ENCODE measurements at regions not wholly inside any gene's neighbourhood (a gene's known extent, or its start where the extent isn't known, plus 50 kb on each side); places are given as distances from the start of the nearest gene placed in this dataset.
"Not testable (repeated sequence)": the region's sequence is repeated elsewhere in the genome, so short reads cannot be mapped to it uniquely, and the experiment has no call there.

DNA sequence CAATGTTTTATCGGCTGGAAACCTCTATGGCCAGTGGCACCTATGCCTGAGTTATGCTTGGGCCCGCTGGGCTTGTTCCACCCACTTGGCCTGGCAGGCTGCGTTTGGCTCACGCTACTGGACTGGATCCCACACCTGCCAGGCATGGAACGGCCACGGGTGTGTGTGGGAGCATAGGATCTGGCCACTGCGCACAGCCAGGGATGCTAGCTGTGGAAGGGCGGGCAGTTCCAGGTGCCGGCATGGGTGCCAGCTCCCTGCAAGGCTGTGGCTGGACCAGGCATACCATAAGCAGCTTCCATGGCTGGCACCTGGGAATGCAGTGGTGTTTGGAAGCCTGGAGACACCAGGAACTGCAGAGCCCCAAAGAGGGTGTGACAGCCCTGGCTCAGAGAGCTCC, 1063.9 kb upstream of the ACO1 start:
- H3K36me3 Mint-ChIP-seq, result no peaks in the 10 kb centered on the region
- ATAC-seq (no peak), DNase-seq (no peak)
- no peak overlapping the region for H3K4me3 Mint-ChIP-seq
- POLR2A ChIA-PET, result no interaction called here
- H3K9me3 Mint-ChIP-seq, result peaks cover 0 to 2% (median 0%) of the 10 kb centered on the region in 9 donors
- H3K27ac Mint-ChIP-seq, result no peak overlapping the region
- no peaks in the 10 kb centered on the region for H3K27me3 Mint-ChIP-seq
- peaks cover 11 to 31% (median 28%) of the 10 kb centered on the region in 4 donors for H3K4me1 Mint-ChIP-seq

DNA sequence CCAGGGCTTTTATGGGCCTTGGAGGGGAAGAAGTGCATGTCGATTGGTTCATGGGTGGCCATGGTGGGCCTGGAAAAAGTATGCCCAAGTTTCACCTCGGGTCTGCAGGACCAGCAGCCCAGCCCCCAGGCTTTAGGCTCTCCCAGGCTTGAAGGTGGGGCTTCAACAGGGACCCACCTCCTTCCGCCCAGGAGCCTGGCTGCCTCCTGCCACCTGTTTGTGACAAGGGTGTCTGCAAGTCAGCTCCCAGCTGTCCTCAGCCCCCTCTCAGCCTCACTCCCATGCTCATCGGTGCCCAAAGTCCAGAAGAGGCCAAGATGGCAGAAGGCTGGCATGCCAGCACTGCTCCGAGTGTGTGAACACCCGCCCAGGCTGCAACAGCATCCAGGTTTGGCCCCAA, 1063.2 kb upstream of the ACO1 start:
- H3K4me3 Mint-ChIP-seq, result no peak overlapping the region
- peaks cover 0 to 2% (median 0%) of the 10 kb centered on the region in 9 donors for H3K9me3 Mint-ChIP-seq
- POLR2A ChIA-PET, result interaction anchor here (1.2 kb wide), 1 partner anchor 11 kb away, joined by 3 read pairs; no protein-coding TSS in a partner anchor
- ATAC-seq, result no peak
- peaks cover 13 to 35% (median 32%) of the 10 kb centered on the region in 4 donors for H3K4me1 Mint-ChIP-seq
- H3K36me3 Mint-ChIP-seq, result no peaks in the 10 kb centered on the region
- H3K27me3 Mint-ChIP-seq, result no peaks in the 10 kb centered on the region
- no peak overlapping the region for H3K27ac Mint-ChIP-seq
- no peak for DNase-seq

DNA sequence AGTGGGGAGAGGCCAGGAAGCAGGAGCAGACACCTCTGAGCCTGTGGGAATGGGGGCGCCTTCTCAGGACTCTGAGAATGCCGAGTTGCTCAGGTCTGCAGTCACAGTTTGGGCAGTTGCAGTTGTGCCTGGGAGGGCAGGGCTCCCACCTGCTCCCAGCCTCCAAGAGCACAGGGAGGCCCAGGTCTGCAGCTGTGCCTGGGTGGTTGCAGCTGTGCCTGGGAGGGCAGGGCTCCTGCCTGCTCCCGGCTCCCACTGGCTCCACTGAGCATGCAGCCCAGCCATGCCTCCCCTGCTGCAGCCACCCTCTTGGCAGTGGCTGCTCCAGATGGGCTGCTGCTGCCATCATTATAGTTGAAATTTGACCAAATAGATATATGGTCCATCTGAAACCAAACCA, 1062.8 kb upstream of the ACO1 start:
- ATAC-seq, result no peak
- Mint-ChIP-seq H3K36me3 (peaks cover 0 to 3% (median 0%) of the 10 kb centered on the region in 3 donors), H3K27ac (peak overlapping the region in 2 of 10 donors; percentile 13 to 32), H3K4me3 (no peak overlapping the region), H3K9me3 (peaks cover 0 to 5% (median 0%) of the 10 kb centered on the region in 9 donors), H3K4me1 (peaks cover 17 to 39% (median 36%) of the 10 kb centered on the region in 4 donors), H3K27me3 (no peaks in the 10 kb centered on the region)
- DNase-seq, result no peak
- POLR2A ChIA-PET, result interaction anchor here (1.2 kb wide), 1 partner anchor 12 kb away, joined by 3 read pairs; no protein-coding TSS in a partner anchor

DNA sequence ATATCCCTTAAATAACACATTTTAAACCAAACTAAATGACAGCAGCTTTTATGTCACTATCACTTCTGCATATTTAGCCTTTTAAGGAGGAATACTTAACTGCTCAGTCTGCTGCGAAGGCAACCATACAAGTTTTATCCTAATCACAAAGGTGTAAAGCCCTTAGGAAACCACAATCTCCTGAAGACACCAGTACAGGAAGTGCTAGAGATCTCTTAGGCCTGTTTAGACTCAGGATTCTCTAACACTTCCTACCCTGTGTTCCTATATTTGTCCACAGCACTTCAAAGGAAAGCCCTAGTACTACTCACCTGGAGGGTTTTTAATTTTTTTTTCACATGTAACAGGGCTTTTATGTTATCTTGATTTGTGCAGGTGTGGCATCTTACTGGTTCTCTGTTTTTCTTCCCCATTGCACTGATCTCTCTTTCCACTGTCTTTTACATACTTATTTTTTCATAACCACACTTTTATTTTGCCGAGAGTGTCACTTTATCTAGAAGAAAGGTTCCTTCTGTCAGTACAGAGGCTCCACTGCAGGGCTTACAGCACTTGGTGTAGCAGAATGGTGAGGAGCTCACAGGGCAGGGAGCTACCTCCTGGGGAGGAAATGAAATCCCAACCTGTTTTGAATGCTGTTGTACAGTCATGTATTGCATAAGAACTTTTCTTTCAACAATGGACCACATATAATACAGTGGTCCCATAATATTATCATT, 1060.6 kb upstream of the ACO1 start:
- POLR2A ChIA-PET, result interaction anchor here (0.9 to 1.9 kb wide), 5 partner anchors 9 to 23 kb away, joined by 3 to 11 read pairs (median 5); no protein-coding TSS in a partner anchor
- H3K4me3 Mint-ChIP-seq, result peak overlapping the region; percentile 4 to 72 (median 58)

DNA sequence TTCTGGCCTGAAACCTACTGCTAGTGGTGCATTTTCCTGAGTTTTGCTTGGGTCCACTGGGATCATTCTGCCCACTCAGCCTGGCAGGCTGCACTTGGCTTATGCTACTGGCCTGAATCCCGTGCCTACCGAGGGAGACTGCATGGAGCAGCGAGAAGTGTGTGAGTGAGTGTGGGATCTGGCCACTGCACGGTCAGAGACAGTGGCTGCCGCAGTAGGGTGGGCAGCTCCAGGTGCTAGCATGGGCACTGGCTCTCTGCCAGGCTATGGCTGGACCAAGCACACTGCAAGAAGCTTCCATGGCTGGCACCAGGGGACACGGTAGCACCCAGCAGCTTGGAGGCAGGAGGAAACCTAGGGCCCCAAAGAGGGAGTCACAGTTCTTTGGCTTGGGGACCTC, 1058.7 kb upstream of the ACO1 start:
- Mint-ChIP-seq H3K4me1 (peaks cover 25 to 46% (median 39%) of the 10 kb centered on the region in 4 donors), H3K4me3 (no peak overlapping the region), H3K27ac (peak overlapping the region in 9 of 10 donors; percentile 40 to 95 (median 74)), H3K27me3 (no peaks in the 10 kb centered on the region), H3K9me3 (peaks cover 0 to 21% (median 0%) of the 10 kb centered on the region in 9 donors), H3K36me3 (peaks cover 0 to 3% (median 0%) of the 10 kb centered on the region in 3 donors)
- DNase-seq (no peak), ATAC-seq (no peak)
- POLR2A ChIA-PET, result no interaction called here

More for the DNA sequence above, 1060.6 kb upstream of the ACO1 start:
- DNase-seq (peak in 3 of 10 donors; percentile 37 to 62 (median 48)), ATAC-seq (peak; percentile 79 to 84)
- peaks cover 25 to 46% (median 39%) of the 10 kb centered on the region in 4 donors for H3K4me1 Mint-ChIP-seq
- peaks cover 0 to 3% (median 0%) of the 10 kb centered on the region in 3 donors for H3K36me3 Mint-ChIP-seq
- H3K27ac Mint-ChIP-seq, result peak overlapping the region; percentile 72 to 95 (median 86)
- peaks cover 0 to 21% (median 0%) of the 10 kb centered on the region in 9 donors for H3K9me3 Mint-ChIP-seq
- no peaks in the 10 kb centered on the region for H3K27me3 Mint-ChIP-seq

DNA sequence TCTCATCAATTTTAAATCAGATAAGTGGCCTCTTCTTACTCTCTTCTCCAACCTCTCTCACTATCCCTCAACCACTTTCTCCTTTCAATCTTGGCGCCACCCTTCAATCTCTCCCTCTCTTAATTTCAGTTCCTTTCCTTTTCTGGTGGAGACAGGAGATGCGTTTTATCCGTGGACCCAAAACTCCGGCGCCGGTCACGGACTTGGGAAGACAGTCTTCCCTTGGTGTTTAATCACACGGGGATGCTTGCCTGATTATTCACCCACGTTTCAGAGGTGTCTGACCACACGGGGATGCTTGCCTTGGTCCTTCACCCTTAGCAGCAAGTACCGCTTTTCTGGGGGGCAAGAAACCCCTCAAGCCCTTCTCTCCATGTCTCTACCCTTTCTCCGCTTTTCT, 1057.6 kb upstream of the ACO1 start:
- DNase-seq, POLR2A ChIA-PET, ATAC-seq, H3K36me3 Mint-ChIP-seq, H3K27me3 Mint-ChIP-seq: not testable (repeated sequence)
- Mint-ChIP-seq H3K4me1 (peaks cover 25 to 43% (median 39%) of the 10 kb centered on the region in 4 donors), H3K27ac (peak overlapping the region in 9 of 10 donors; percentile 8 to 91 (median 63)), H3K9me3 (peaks cover 0 to 21% (median 0%) of the 10 kb centered on the region in 9 donors), H3K4me3 (peak overlapping the region in 1 of 10 donors; percentile 8)

DNA sequence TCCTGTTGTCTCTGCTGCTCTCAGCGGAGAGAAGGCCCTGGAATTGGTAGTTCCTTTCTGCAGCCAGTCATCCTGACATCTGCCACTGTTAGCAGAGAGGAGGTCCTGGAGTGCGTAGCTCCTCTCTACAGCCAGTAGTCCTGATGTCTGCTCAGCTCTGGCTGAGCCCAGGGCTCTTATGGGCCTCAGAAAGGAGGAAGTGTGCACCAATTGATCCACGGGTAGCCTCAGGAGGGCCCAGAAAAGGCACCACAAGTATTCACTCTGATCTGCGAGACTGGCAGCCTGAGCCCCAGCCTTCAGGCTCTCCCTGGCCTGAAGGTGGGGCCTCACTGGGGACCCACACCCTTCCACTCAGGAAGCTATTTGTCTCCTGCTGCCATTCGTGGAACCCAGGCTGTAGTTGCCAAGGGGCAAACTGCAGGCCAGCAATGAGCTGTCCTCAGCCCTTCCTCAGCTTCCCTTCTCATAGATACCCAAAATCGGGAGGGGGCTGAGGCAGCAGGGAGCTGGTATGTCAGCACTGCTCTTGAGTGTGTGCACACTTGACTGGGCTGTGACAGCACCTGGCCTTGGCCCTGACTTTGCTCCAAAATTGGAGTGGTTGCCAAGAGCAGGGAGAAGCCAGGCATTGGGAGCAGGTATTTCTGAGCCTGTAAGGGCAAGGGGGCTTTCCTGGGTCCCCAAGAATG, 1049.5 kb upstream of the ACO1 start:
- H3K27me3 Mint-ChIP-seq, result no peaks in the 10 kb centered on the region
- H3K9me3 Mint-ChIP-seq, result peaks cover 0 to 8% (median 3%) of the 10 kb centered on the region in 9 donors
- POLR2A ChIA-PET, result interaction anchor here (0.6 to 2.6 kb wide), 3 partner anchors 10 to 114 kb away, joined by 4 to 18 read pairs (median 6); no protein-coding TSS in a partner anchor
- H3K4me1 Mint-ChIP-seq, result peaks cover 10 to 29% (median 21%) of the 10 kb centered on the region in 4 donors
- no peak for DNase-seq
- no peak for ATAC-seq
- H3K4me3 Mint-ChIP-seq, result peak overlapping the region in 1 of 10 donors; percentile 48
- H3K36me3 Mint-ChIP-seq, result peaks cover 0 to 7% (median 5%) of the 10 kb centered on the region in 3 donors
- peak overlapping the region in 6 of 10 donors; percentile 54 to 93 (median 84) for H3K27ac Mint-ChIP-seq

DNA sequence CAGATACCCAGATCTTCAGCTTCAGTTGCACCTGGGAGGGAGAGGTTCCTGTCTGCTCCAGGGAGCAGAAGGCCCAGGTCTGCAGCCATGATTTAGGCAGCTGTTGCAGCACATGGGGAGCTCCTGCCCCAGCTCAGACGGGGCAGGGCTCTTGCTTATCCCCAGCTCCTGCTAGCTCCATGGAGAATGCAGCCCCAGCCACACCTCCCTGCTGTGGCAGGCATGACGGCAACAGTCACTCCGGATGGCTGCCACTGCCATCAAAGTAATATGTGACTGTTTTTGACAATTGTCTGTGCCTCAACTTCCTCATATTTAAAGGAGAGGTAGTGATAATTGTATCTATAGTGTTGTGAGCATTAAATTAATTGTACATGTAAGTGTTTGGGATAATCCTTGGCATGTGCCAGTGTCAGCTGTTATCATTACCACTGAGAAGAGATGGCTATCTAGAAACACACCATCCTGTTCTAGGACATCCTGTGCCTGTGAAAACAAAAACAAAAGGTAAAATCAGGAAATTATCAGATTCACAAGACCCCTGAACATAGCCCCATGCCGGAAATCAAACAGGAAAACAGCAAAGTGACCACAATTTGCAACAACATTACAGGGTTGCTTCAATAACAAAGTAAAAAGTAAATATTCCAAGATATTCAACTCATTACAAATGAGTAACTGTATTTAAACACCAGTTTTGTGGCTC, 1048.8 kb upstream of the ACO1 start:
- Mint-ChIP-seq H3K4me1 (peaks cover 10 to 29% (median 21%) of the 10 kb centered on the region in 4 donors), H3K9me3 (peaks cover 0 to 8% (median 3%) of the 10 kb centered on the region in 9 donors), H3K27me3 (no peaks in the 10 kb centered on the region), H3K36me3 (peaks cover 0 to 7% (median 5%) of the 10 kb centered on the region in 3 donors), H3K4me3 (peak overlapping the region in 9 of 10 donors; percentile 12 to 72 (median 48)), H3K27ac (peak overlapping the region in 7 of 10 donors; percentile 69 to 93 (median 85))
- DNase-seq (peak in 3 of 10 donors; percentile 6 to 44 (median 34)), ATAC-seq (peak; percentile 33 to 61)
- POLR2A ChIA-PET, result interaction anchor here (0.6 to 2.6 kb wide), 3 partner anchors 11 to 113 kb away, joined by 4 to 18 read pairs (median 6); no protein-coding TSS in a partner anchor

DNA sequence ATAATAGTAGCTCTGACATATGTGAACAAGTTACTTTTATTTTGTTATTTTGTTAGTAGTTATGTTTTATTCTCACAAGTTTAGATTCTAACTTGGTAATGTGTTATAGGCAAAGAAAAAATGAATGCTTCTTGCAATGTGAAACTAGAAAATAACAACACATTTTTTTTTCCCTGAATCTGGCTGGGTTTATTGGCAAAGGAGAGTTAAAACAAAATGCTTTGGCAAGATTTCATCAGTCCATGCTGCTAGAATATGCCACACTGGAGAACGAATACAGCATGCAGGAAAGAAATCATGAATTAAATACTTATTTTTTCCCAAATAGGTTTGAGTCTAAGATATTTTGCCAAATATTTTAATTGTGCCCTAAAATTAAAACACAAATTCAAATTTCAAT, 1048.1 kb upstream of the ACO1 start:
- H3K9me3 Mint-ChIP-seq, result peaks cover 0 to 8% (median 3%) of the 10 kb centered on the region in 9 donors
- DNase-seq (no peak), ATAC-seq (peak in 1 of 2 donors; percentile 29)
- peaks cover 0 to 7% (median 5%) of the 10 kb centered on the region in 3 donors for H3K36me3 Mint-ChIP-seq
- POLR2A ChIA-PET, result interaction anchor here (2.6 kb wide), 1 partner anchor 10 kb away, joined by 18 read pairs; no protein-coding TSS in a partner anchor
- H3K27ac Mint-ChIP-seq, result peak overlapping the region in 7 of 10 donors; percentile 51 to 93 (median 85)
- peak overlapping the region in 8 of 10 donors; percentile 21 to 54 (median 40) for H3K4me3 Mint-ChIP-seq
- H3K4me1 Mint-ChIP-seq, result peaks cover 10 to 29% (median 21%) of the 10 kb centered on the region in 4 donors
- no peaks in the 10 kb centered on the region for H3K27me3 Mint-ChIP-seq

DNA sequence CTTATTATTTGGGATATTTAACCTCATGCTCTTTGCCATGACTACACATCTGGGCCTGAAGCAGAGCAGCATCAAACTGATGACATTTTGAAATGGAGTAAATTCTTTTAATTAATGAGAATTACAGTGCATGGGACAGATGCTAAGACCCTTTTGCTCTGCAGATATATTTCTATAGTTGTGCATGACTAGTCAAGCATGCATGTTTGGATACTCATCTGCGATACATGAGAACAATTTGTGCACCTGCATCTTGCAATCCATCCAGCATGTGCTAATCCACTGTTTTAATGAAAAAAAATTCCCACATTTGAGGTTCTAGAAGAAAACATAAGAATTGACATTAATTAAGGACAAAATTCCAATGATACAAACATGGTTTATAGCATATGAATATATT, 1047.6 kb upstream of the ACO1 start:
- Mint-ChIP-seq H3K27ac (peak overlapping the region in 5 of 10 donors; percentile 31 to 93 (median 85)), H3K27me3 (no peaks in the 10 kb centered on the region), H3K9me3 (peaks cover 0 to 8% (median 3%) of the 10 kb centered on the region in 9 donors), H3K4me3 (peak overlapping the region in 1 of 10 donors; percentile 52), H3K36me3 (peaks cover 0 to 7% (median 5%) of the 10 kb centered on the region in 3 donors), H3K4me1 (peaks cover 10 to 29% (median 21%) of the 10 kb centered on the region in 4 donors)
- ATAC-seq, result no peak
- POLR2A ChIA-PET, result interaction anchor here (2.6 kb wide), 1 partner anchor 10 kb away, joined by 18 read pairs; no protein-coding TSS in a partner anchor
- no peak for DNase-seq

DNA sequence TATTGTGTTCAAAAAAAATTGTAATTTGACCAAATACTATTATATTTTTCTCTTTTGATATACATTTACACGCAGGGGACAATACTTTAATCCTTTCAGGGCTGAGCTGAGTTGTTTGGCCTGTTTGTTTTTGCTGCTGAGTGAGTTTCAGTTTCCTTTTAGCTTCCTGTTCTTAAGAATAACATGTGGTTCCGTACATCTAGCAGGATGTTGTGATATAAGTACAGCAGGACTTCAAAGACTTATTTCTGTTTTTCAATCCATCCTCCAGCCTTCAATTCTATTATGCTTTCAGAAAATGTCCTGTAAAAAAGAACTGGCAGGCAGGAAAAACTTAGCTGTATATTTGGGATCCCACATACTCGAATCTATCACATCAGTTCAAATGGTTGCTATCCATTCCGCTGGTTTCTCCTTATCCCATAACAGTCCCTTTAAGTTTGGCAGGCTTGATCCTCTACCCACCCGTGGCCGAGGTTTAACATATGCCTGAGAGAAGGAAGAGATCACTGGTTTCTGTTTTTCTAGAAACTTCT, 1037.3 kb upstream of the ACO1 start:
- ATAC-seq (peak; percentile 97 to 99), DNase-seq (peak in 6 of 10 donors; percentile 21 to 78 (median 54))
- Mint-ChIP-seq H3K27me3 (no peaks in the 10 kb centered on the region), H3K36me3 (peaks cover 0 to 33% (median 29%) of the 10 kb centered on the region in 3 donors), H3K4me3 (peak overlapping the region; percentile 54 to 74 (median 64)), H3K4me1 (peaks cover 14 to 50% (median 40%) of the 10 kb centered on the region in 4 donors), H3K9me3 (peaks cover 0 to 48% (median 19%) of the 10 kb centered on the region in 9 donors), H3K27ac (peak overlapping the region; percentile 87 to 100 (median 96))
- POLR2A ChIA-PET, result interaction anchor here (0.6 to 2.8 kb wide), 5 partner anchors 10 to 102 kb away, joined by 3 to 18 read pairs (median 4); no protein-coding TSS in a partner anchor

All from naive thymus-derived CD8-positive, alpha-beta T cell (primary cell).